ENCODE measurements at regions not wholly inside any gene's neighbourhood (a gene's known extent, or its start where the extent isn't known, plus 50 kb on each side); places are given as distances from the start of the nearest gene placed in this dataset.
A peak's percentile ranks its signal among the peaks of the same experiment; 100 is the strongest.

DNA sequence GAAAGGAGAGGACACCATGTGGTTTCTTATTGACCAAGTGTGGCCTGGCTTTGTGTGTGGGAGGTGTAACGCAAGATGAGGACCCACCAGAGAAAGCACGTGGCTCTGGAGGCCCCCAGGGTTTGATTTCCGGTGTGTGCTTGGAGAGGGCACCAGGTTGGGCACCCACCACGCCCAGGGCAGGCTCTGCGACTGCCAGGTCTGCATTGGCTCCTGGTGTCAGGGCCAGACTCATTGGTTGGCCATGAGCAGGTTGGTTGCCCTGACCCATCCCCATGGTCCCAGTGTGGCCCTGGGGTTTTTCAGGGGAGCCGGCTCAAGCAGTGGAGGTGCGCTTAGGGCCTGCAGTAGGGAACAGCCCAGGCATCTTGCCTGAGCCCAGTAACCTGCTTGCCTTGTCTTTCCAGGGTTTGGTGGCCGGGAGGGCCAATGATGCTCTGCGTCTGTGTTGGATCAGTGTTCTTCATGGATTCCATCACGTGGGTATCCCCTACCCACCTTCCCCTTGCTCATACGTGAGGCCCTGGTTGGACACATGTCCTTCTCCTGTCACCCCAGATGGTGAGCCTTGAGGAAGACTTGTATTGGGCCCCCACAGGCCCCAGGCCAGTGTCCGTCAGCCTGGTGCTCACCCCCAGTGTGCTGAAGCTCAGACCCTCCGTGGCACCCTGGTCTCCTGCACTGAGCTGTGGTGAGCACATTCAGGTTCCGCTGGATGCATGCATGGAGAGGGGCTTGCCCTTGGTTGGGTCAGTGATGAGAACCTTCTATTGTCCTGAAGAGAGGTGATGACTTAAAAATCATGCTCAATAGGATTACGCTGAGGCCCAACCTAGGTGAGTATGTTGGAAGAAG is 193.9 kb downstream of the UBE3A start:
- H2AFZ ChIP-seq (ENCODE audit: low read length), result no peak overlapping the region
- H3K4me2 ChIP-seq (ENCODE audit: insufficient read depth, low read length), result no peak overlapping the region
- H3K36me3 ChIP-seq (ENCODE audit: insufficient read depth, low read length), result no peaks in the 10 kb centered on the region
- H3K9me3 ChIP-seq (ENCODE audit: low read depth, low read length), result no peaks in the 10 kb centered on the region
- no peak overlapping the region for H3K27ac ChIP-seq (ENCODE audit: low read depth, low read length)
- no peak for TF ChIP-seq CTCF (IDR thresholded peaks at IDR 0.05; ENCODE audit: extremely low read depth, low read depth, low read length)
- no peak overlapping the region for H3K4me3 ChIP-seq (ENCODE audit: insufficient read depth, low read length)
- H3K79me2 ChIP-seq (ENCODE audit: insufficient read depth, low read length), result no peaks in the 10 kb centered on the region
- peak; percentile 38 for DNase-seq (ENCODE audit: insufficient read length, low spot score, missing footprints)
- no peaks in the 10 kb centered on the region for H3K27me3 ChIP-seq (ENCODE audit: insufficient read depth, low read length)
- H3K4me1 ChIP-seq (ENCODE audit: insufficient read depth, low read length), result no peaks in the 10 kb centered on the region
- H4K20me1 ChIP-seq (ENCODE audit: insufficient read depth, low read length), result no peaks in the 10 kb centered on the region

- no peaks in the 10 kb centered on the region for H3K36me3 ChIP-seq (ENCODE audit: insufficient read depth, low read length)
- DNase-seq (ENCODE audit: insufficient read length, low spot score, missing footprints), result peak; percentile 68
- H3K4me1 ChIP-seq (ENCODE audit: insufficient read depth, low read length), result no peaks in the 10 kb centered on the region
- no peaks in the 10 kb centered on the region for H3K27me3 ChIP-seq (ENCODE audit: insufficient read depth, low read length)
- no peak overlapping the region for H3K27ac ChIP-seq (ENCODE audit: low read depth, low read length)
- no peaks in the 10 kb centered on the region for H3K9me3 ChIP-seq (ENCODE audit: low read depth, low read length)
- no peaks in the 10 kb centered on the region for H3K79me2 ChIP-seq (ENCODE audit: insufficient read depth, low read length)
- no peak overlapping the region for H3K4me2 ChIP-seq (ENCODE audit: insufficient read depth, low read length)
- H4K20me1 ChIP-seq (ENCODE audit: insufficient read depth, low read length), result no peaks in the 10 kb centered on the region
- H2AFZ ChIP-seq (ENCODE audit: low read length), result no peak overlapping the region
- TF ChIP-seq CTCF (IDR thresholded peaks at IDR 0.05; ENCODE audit: extremely low read depth, low read depth, low read length), result no peak
- no peak overlapping the region for H3K4me3 ChIP-seq (ENCODE audit: insufficient read depth, low read length)
These were observed 192.8 kb downstream of the UBE3A start for GRCh38 chr15:25245801-25246622.

DNA sequence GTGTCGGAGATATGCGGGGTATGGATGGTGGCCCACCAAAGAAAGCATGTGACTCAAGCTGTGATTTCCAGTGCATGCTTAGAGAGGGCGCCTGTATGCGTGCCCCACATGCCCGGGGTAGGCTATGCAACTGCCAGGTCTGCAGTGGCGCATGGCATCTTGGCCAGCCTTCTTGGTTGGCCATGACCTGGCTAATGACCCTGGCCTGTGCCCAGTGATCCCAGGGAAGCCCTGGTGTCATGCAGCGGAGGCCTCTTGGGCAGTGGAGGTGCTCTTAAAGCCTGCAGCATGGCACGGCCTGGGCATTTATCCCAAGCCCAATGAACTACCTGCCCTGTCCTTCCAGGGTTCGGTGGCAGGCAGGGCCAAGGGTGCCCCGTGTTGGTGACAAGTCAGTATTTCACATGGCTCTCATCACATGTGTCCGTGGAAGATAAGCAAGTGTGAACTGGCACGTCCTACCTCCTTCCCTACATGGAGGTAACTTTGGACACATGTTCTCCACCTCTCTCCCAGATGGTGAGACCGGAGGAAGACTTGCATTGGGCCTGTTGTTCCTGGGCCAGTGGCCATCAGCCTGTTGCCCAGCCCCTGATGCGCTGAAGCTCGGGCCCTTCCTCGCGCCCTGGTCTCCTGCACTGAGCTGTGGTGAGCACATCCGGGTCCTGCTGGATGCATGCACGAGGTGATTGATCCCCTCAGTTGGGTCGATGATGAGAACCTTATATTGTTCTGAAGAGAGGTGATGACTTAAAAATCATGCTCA is 192.0 kb downstream of the UBE3A start:
- no peak overlapping the region for H3K27ac ChIP-seq (ENCODE audit: low read depth, low read length)
- H3K27me3 ChIP-seq (ENCODE audit: insufficient read depth, low read length), result no peaks in the 10 kb centered on the region
- peak; percentile 72 for DNase-seq (ENCODE audit: insufficient read length, low spot score, missing footprints)
- H3K9me3 ChIP-seq (ENCODE audit: low read depth, low read length), result no peaks in the 10 kb centered on the region
- no peak overlapping the region for H2AFZ ChIP-seq (ENCODE audit: low read length)
- H3K4me2 ChIP-seq (ENCODE audit: insufficient read depth, low read length), result no peak overlapping the region
- no peak overlapping the region for H3K4me3 ChIP-seq (ENCODE audit: insufficient read depth, low read length)
- no peaks in the 10 kb centered on the region for H3K36me3 ChIP-seq (ENCODE audit: insufficient read depth, low read length)
- H3K79me2 ChIP-seq (ENCODE audit: insufficient read depth, low read length), result no peaks in the 10 kb centered on the region
- no peaks in the 10 kb centered on the region for H4K20me1 ChIP-seq (ENCODE audit: insufficient read depth, low read length)
- no peaks in the 10 kb centered on the region for H3K4me1 ChIP-seq (ENCODE audit: insufficient read depth, low read length)
- no peak for TF ChIP-seq CTCF (IDR thresholded peaks at IDR 0.05; ENCODE audit: extremely low read depth, low read depth, low read length)

Measured in osteoblast (primary cell).